SU-DHL-6 (cell line): ENCODE measurements at regions not wholly inside any gene's neighbourhood (a gene's known extent, or its start where the extent isn't known, plus 50 kb on each side); places are given as distances from the start of the nearest gene placed in this dataset.

Source experiments
- H2AFZ ChIP-seq: fragments of 200-600 bp; sonication (generic); 2 replicates; pipeline ENCODE4 v1.6.1; 2014; ENCODE audit warnings: low read depth, mild to moderate bottlenecking, moderate library complexity, mixed read lengths, antibody characterized with exemption, low read length; ENCODE audit not compliant: severe bottlenecking
- H3F3A ChIP-seq: fragments of 200-600 bp; shearing (Covaris generic); 2 replicates; pipeline ENCODE4 v1.6.0; 2016; ENCODE audit warnings: antibody characterized with exemption, mild to moderate bottlenecking; ENCODE audit not compliant: insufficient read depth
- H3K27ac ChIP-seq: fragments of 200-600 bp; sonication (generic); 2 replicates; pipeline ENCODE4 v1.5.1; 2016; ENCODE audit warnings: low read depth, mild to moderate bottlenecking, low read length, moderate library complexity, mixed read lengths
- H3K27me3 ChIP-seq: fragments of 200-600 bp; sonication (generic), shearing (Covaris generic); 2 replicates; pipeline ENCODE4 v1.6.0; 2014; ENCODE audit warnings: mild to moderate bottlenecking, low read length
- H3K36me3 ChIP-seq: fragments of 200-600 bp; sonication (generic); 2 replicates; pipeline ENCODE4 v1.6.1; 2014; ENCODE audit warnings: mild to moderate bottlenecking, low read length, mixed read lengths
- H3K4me2 ChIP-seq: fragments of 300-600, 200-600 bp; shearing (Covaris generic), sonication (generic); 2 replicates; pipeline ENCODE4 v1.6.0; 2014; ENCODE audit warnings: low read length, low read depth, mild to moderate bottlenecking; ENCODE audit not compliant: poor library complexity, severe bottlenecking
- H3K4me3 ChIP-seq: fragments of 200-600 bp; sonication (generic); 2 replicates; pipeline ENCODE4 v1.5.1; 2014; ENCODE audit warnings: antibody characterized with exemption, low read length, mild to moderate bottlenecking, mixed read lengths; ENCODE audit not compliant: insufficient read depth, poor library complexity, severe bottlenecking
- H3K79me2 ChIP-seq: fragments of 200-600 bp; sonication (generic); 2 replicates; pipeline ENCODE4 v1.6.1; 2014; ENCODE audit warnings: mild to moderate bottlenecking, low read length, moderate library complexity; ENCODE audit not compliant: insufficient read depth
- H3K9ac ChIP-seq: fragments of 200-600 bp; sonication (generic); 2 replicates; pipeline ENCODE4 v1.7.0; 2014; ENCODE audit warnings: mild to moderate bottlenecking, low read length
- H3K9me2 ChIP-seq: fragments of 200-600 bp; sonication (generic); replicated peaks from 2 replicates; pipeline ENCODE4 v1.6.1; 2014; ENCODE audit warnings: low read length; ENCODE audit not compliant: insufficient read depth
- H3K9me3 ChIP-seq: fragments of 200-600 bp; sonication (generic); 2 replicates; pipeline ENCODE4 v1.6.1; 2014; ENCODE audit warnings: low read length, mixed read lengths; ENCODE audit not compliant: insufficient read depth
- H4K20me1 ChIP-seq: fragments of 200-600 bp; sonication (generic); 2 replicates; pipeline ENCODE4 v1.6.1; 2014; ENCODE audit warnings: low read depth, mild to moderate bottlenecking, antibody characterized with exemption, low read length, moderate library complexity, mixed read lengths
- EZH2phosphoT487 ChIP-seq: fragments of 200-600 bp; sonication (generic), shearing (Covaris generic); conservative IDR thresholded peaks from 2 replicates; pipeline ENCODE4 v1.6.1; 2018; ENCODE audit warnings: mild to moderate bottlenecking, antibody characterized with exemption, low read length, moderate library complexity, mixed read lengths
- TF ChIP-seq, protein P1 (sequence below): fragments of 200-600 bp; sonication (generic); IDR thresholded peaks from one replicate; pipeline ENCODE4 v1.5.1; 2017; ENCODE audit warnings: antibody characterized with exemption, mild to moderate bottlenecking, low read length, moderate library complexity; ENCODE audit not compliant: insufficient read depth, poor library complexity, severe bottlenecking

DNA sequence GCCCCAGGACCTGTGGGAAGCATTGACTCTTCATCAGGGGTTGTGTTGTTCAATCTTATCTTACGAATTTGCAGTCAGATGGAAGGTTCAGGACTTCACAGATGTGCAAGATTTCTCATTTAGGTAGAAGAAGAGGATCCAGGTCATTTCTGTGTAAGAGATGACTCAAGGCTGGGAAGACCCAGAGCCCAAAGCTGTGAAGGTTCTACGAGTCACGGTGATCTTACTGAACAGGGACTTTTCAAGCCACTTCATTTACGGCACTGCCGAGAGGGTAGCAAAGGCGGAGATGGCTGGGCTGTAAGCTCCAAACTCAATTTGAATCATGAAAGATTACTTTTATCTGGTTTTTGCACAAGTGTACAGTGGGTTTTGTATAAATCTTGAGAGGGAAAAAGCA, 228.0 kb upstream of the MEX3C start:
- H2AFZ ChIP-seq, result no peak overlapping the region
- H3K4me2 ChIP-seq, result no peak overlapping the region
- no peaks in the 10 kb centered on the region for H3K9me2 ChIP-seq
- no peak overlapping the region for H3K4me3 ChIP-seq
- H3F3A ChIP-seq, result no peaks in the 10 kb centered on the region
- H3K27ac ChIP-seq, result no peak overlapping the region
- TF ChIP-seq EZH2phosphoT487, result no peak
- TF ChIP-seq, protein P1, sequence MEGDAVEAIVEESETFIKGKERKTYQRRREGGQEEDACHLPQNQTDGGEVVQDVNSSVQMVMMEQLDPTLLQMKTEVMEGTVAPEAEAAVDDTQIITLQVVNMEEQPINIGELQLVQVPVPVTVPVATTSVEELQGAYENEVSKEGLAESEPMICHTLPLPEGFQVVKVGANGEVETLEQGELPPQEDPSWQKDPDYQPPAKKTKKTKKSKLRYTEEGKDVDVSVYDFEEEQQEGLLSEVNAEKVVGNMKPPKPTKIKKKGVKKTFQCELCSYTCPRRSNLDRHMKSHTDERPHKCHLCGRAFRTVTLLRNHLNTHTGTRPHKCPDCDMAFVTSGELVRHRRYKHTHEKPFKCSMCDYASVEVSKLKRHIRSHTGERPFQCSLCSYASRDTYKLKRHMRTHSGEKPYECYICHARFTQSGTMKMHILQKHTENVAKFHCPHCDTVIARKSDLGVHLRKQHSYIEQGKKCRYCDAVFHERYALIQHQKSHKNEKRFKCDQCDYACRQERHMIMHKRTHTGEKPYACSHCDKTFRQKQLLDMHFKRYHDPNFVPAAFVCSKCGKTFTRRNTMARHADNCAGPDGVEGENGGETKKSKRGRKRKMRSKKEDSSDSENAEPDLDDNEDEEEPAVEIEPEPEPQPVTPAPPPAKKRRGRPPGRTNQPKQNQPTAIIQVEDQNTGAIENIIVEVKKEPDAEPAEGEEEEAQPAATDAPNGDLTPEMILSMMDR, result no peak
- no peaks in the 10 kb centered on the region for H3K9me3 ChIP-seq
- H3K9ac ChIP-seq, result no peak overlapping the region
- no peaks in the 10 kb centered on the region for H4K20me1 ChIP-seq
- H3K27me3 ChIP-seq, result no peaks in the 10 kb centered on the region
- no peaks in the 10 kb centered on the region for H3K36me3 ChIP-seq
- H3K79me2 ChIP-seq, result no peaks in the 10 kb centered on the region

DNA sequence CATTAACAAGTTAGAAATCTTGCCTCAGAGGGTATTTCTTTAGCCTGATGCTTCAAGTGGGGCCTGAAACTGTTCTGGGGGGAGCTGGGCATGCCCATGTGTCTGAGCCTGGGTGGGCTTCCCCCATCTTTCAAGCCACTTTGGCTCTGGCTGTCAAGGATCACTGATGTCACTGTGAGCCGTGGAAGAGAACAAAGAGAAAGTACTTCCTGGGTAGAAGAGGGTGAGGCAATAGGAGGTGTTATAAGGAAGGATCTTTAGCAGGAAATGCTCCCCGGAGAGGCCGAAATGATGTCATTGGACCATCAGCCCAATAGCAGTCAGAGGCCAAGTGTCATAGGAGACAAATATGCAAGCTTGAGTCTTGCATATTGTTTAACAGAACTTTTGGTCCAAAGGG, 228.4 kb upstream of the MEX3C start:
- H3K9ac ChIP-seq, result no peak overlapping the region
- H3K9me3 ChIP-seq, result no peaks in the 10 kb centered on the region
- no peaks in the 10 kb centered on the region for H3K79me2 ChIP-seq
- no peak overlapping the region for H3K4me2 ChIP-seq
- no peaks in the 10 kb centered on the region for H4K20me1 ChIP-seq
- H3K36me3 ChIP-seq, result no peaks in the 10 kb centered on the region
- no peaks in the 10 kb centered on the region for H3F3A ChIP-seq
- H3K4me3 ChIP-seq, result no peak overlapping the region
- no peak for TF ChIP-seq EZH2phosphoT487
- TF ChIP-seq, protein P1, result no peak
- H3K27me3 ChIP-seq, result no peaks in the 10 kb centered on the region
- H3K9me2 ChIP-seq, result no peaks in the 10 kb centered on the region
- no peak overlapping the region for H3K27ac ChIP-seq
- H2AFZ ChIP-seq, result no peak overlapping the region

DNA sequence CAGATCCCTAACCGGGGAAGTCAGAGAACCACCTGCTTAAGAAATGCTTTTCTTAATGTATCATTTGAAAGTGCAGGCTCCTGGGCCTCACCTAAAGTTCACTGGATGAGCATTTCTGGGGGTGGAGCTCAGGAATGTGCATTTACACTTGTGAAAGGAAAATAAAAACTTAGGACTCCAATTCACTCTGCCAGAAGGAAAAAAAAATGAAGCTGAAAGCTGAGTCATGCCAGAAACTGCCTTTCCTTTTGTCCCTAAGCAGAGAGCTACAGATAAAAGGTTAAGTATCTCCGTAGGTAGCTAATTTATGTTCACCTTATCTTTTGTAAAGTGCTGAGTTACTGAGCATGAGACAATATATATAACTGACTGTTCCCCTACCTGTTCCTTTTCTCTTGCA, 229.5 kb upstream of the MEX3C start:
- no peaks in the 10 kb centered on the region for H3K27me3 ChIP-seq
- H4K20me1 ChIP-seq, result no peaks in the 10 kb centered on the region
- H3K27ac ChIP-seq, result no peak overlapping the region
- H3F3A ChIP-seq, result no peaks in the 10 kb centered on the region
- no peak for TF ChIP-seq EZH2phosphoT487
- TF ChIP-seq, protein P1, result no peak
- H3K9me2 ChIP-seq, result no peaks in the 10 kb centered on the region
- H3K9me3 ChIP-seq, result no peaks in the 10 kb centered on the region
- no peak overlapping the region for H2AFZ ChIP-seq
- no peak overlapping the region for H3K4me2 ChIP-seq
- no peak overlapping the region for H3K4me3 ChIP-seq
- no peak overlapping the region for H3K9ac ChIP-seq
- H3K79me2 ChIP-seq, result no peaks in the 10 kb centered on the region
- H3K36me3 ChIP-seq, result no peaks in the 10 kb centered on the region

DNA sequence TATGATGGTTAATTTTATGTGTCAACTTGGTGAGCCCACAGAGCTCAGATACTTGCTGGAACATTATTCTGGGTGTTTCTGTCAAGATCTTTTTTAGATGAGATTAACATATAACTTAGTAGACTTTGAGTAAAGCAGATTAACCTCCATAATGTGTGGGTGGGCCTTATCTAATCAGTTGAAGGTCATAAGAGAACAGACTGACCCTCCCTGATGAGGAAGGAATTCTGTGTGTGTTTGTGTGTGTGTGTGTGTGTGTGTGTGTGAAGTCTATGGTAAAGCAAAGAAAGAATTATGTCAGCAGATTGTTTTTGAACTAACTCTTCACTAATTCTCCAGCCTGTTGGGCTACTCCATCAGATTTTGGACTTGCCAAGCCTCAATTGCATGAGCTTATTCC, 232.2 kb upstream of the MEX3C start:
- no peak overlapping the region for H3K4me2 ChIP-seq
- no peaks in the 10 kb centered on the region for H3F3A ChIP-seq
- no peak overlapping the region for H3K9ac ChIP-seq
- no peak overlapping the region for H3K4me3 ChIP-seq
- no peaks in the 10 kb centered on the region for H3K9me3 ChIP-seq
- no peaks in the 10 kb centered on the region for H3K9me2 ChIP-seq
- TF ChIP-seq EZH2phosphoT487, result no peak
- TF ChIP-seq, protein P1, result no peak
- H2AFZ ChIP-seq, result no peak overlapping the region
- H3K36me3 ChIP-seq, result no peaks in the 10 kb centered on the region
- no peaks in the 10 kb centered on the region for H3K27me3 ChIP-seq
- no peaks in the 10 kb centered on the region for H3K79me2 ChIP-seq
- no peak overlapping the region for H3K27ac ChIP-seq
- no peaks in the 10 kb centered on the region for H4K20me1 ChIP-seq
